ENCODE measurements at regions not wholly inside any gene's neighbourhood (a gene's known extent, or its start where the extent isn't known, plus 50 kb on each side); places are given as distances from the start of the nearest gene placed in this dataset.

DNA sequence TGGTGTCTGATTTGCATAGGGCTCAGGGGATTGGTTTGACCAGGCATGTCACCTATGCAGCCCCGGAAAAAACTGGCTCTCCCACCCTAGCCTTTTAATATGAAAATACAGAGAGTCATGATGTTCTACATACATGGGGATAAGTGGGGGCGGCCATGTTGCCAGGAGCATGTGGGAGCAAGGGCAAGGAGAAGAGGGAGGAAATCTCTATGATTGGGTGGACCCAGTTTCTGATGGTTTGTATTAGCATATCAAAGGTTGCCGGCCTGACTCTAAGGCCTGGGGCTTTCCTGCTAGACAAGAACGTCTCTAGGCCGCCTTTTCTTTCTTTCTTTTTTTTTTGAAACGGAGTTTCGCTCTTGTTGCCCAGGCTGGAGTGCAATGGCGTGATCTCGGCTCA lies 123.4 kb upstream of the CPSF6 start:
- Histone ChIP-seq H3K4me3 (ENCODE audit: low read depth, low read length) (no peak overlapping the region), H3K27me3 (no peaks in the 10 kb centered on the region), H3K36me3 (no peaks in the 10 kb centered on the region), H3K9me3 (no peaks in the 10 kb centered on the region), H3K4me1 (no peaks in the 10 kb centered on the region)
- TF ChIP-seq, protein P1, sequence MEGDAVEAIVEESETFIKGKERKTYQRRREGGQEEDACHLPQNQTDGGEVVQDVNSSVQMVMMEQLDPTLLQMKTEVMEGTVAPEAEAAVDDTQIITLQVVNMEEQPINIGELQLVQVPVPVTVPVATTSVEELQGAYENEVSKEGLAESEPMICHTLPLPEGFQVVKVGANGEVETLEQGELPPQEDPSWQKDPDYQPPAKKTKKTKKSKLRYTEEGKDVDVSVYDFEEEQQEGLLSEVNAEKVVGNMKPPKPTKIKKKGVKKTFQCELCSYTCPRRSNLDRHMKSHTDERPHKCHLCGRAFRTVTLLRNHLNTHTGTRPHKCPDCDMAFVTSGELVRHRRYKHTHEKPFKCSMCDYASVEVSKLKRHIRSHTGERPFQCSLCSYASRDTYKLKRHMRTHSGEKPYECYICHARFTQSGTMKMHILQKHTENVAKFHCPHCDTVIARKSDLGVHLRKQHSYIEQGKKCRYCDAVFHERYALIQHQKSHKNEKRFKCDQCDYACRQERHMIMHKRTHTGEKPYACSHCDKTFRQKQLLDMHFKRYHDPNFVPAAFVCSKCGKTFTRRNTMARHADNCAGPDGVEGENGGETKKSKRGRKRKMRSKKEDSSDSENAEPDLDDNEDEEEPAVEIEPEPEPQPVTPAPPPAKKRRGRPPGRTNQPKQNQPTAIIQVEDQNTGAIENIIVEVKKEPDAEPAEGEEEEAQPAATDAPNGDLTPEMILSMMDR (IDR thresholded peaks at IDR 0.05; ENCODE audit: low read depth, low read length): no peak
- DNase-seq: no peak

DNA sequence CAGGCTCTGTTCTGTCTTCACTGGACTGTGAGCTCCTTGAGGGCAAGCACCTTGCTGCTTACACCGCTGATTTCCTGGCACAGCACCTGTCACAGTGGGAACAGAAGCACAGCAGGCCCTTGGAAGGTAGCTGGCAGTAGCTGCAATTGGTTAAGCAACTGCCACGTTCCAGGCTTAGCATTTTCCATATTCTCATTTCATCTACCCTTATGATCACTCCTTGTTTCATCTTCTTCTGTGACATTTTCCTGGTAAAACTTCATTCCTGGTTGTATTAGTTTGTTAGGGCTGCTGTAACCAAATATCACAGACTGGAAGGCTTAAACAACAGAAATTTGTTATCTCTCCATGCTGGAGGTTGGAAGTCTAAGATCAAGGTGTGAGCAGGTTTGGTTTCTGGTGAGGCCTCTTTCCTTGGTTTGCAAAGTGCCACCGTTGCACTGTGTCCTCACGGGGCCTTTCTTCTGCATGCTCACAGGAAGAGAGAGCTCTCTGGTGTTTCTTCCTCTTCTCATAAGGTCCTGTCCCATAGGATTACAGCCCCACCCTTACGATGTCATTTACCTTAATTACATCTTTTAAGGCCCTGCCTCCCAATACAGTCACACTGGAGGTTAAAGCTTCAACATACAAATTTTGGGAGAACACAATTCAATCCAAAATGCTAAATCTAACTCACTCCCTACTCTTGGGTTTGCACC lies 121.7 kb upstream of the CPSF6 start:
- no peaks in the 10 kb centered on the region for H3K27me3 ChIP-seq
- no peak overlapping the region for H3K4me3 ChIP-seq (ENCODE audit: low read depth, low read length)
- TF ChIP-seq, protein P1 (IDR thresholded peaks at IDR 0.05; ENCODE audit: low read depth, low read length): no peak
- no peaks in the 10 kb centered on the region for H3K36me3 ChIP-seq
- no peaks in the 10 kb centered on the region for H3K9me3 ChIP-seq
- no peak for DNase-seq
- H3K4me1 ChIP-seq: no peaks in the 10 kb centered on the region

DNA sequence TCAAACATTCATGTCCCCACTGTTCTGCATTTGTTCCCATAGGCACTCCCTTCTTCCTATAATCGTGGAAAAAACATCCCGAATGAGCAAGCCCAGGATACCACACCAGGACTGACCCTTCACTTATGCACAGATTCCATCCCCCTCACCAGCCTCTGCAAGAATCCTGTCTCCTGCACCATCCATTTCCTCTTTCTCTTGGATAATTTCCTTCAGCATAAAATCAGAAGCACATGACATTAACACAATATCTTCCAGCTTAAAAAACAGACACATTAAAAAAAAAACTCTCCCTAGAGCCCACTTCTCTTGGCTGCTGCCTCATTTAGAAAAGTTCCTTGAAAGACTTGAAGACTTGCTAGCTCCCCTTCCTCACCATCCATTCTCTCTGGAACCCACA lies 120.9 kb upstream of the CPSF6 start:
- no peaks in the 10 kb centered on the region for H3K4me1 ChIP-seq
- H3K36me3 ChIP-seq: no peaks in the 10 kb centered on the region
- TF ChIP-seq, protein P1 (IDR thresholded peaks at IDR 0.05; ENCODE audit: low read depth, low read length): no peak
- no peaks in the 10 kb centered on the region for H3K9me3 ChIP-seq
- no peaks in the 10 kb centered on the region for H3K27me3 ChIP-seq
- no peak overlapping the region for H3K4me3 ChIP-seq (ENCODE audit: low read depth, low read length)
- DNase-seq: no peak

DNA sequence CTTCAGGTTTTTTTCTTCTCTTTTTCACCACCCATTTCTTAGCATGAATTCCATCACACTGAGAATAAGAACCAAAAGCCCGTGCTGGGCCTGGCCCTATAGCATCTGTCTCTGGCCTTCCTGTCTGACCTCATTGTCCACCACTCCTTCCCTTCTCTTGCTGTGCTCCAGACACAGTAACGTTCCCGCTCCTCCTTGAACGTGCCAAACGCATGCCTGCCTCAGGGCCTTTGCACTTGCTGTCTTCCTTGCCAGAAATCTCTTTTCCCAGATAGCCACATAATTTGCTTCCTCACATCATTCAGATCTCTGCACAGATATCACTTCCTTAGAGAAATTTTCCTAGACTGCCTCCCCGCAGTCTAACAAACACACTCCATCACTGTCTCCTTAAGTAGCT lies 119.6 kb upstream of the CPSF6 start:
- Histone ChIP-seq H3K9me3 (no peaks in the 10 kb centered on the region), H3K36me3 (no peaks in the 10 kb centered on the region), H3K27me3 (no peaks in the 10 kb centered on the region), H3K4me1 (no peaks in the 10 kb centered on the region), H3K4me3 (ENCODE audit: low read depth, low read length) (no peak overlapping the region)
- DNase-seq: no peak
- TF ChIP-seq, protein P1 (IDR thresholded peaks at IDR 0.05; ENCODE audit: low read depth, low read length): no peak

DNA sequence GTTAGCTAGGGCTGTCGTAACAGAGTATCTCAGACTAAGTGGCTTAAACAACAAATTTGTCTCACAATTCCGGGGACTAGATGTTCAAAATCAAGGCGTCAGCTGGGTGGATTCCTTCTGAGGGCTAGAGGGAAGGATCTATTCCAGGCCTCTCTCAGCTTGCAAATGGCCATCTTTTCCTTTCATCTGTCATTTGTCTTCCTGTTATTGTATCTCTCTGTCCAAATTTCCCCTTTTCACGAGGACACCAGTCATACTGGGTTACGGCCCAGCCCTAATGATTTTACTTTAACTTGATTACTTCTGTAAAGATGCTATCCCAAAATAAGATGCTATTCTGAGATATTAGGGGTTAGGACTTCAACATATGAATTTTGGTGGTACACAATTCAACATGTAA lies 119.0 kb upstream of the CPSF6 start:
- H3K9me3 ChIP-seq: no peaks in the 10 kb centered on the region
- no peak for DNase-seq
- no peak overlapping the region for H3K4me3 ChIP-seq (ENCODE audit: low read depth, low read length)
- no peaks in the 10 kb centered on the region for H3K4me1 ChIP-seq
- H3K27me3 ChIP-seq: peaks cover 1% of the 10 kb centered on the region
- H3K36me3 ChIP-seq: no peaks in the 10 kb centered on the region
- TF ChIP-seq, protein P1 (IDR thresholded peaks at IDR 0.05; ENCODE audit: low read depth, low read length): no peak

DNA sequence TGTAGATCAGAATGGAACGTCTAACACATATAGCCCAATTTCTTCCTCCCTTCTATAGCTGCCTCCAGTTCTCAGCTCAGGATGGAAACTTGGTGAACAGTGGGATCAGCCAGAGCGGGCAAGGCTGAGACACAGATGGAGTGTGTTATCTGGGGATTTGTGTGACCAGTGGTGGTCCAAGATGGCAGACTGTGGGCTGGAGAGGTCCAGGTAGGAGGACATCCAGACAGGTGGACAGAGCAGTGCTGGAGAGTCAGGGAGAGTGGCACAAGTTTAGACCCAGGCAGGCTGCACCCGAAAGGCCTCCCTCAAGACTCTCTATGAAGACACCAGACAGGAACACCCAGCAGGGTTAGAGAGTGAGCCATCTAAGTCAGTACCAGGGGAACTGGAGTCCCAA lies 116.1 kb upstream of the CPSF6 start:
- TF ChIP-seq, protein P1 (IDR thresholded peaks at IDR 0.05; ENCODE audit: low read depth, low read length): no peak
- Histone ChIP-seq H3K27me3 (peaks cover 3% of the 10 kb centered on the region), H3K4me3 (ENCODE audit: low read depth, low read length) (no peak overlapping the region), H3K36me3 (no peaks in the 10 kb centered on the region), H3K4me1 (no peaks in the 10 kb centered on the region), H3K9me3 (no peaks in the 10 kb centered on the region)
- DNase-seq: no peak
